ENCODE measurements at regions not wholly inside any gene's neighbourhood (a gene's known extent, or its start where the extent isn't known, plus 50 kb on each side); places are given as distances from the start of the nearest gene placed in this dataset.

GRCh38 chr9:515665-516064 is 301.0 kb downstream of the DOCK8 start:
- no peak for DNase-seq (ENCODE audit: low spot score)

DNA sequence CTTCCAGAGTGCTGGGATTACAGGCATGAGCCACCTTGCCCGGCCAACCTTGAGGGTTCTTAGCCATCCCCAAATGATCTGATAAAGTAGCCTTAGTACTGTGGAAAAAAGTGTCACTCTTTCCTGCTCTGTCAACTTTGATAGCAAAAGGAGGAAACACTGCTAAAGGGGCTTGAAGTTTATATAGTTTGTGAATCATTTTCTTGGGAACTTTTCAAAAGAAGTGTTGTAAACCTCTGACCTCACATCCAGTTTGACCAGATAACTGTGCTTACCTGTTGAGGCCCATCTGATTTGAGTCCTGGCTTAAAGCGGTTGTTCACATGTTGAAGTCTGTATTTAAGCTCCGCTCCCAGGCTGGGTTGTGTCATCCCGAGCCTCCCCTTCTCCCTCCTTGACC is 303.3 kb downstream of the DOCK8 start:
- no peak for DNase-seq (ENCODE audit: low spot score)

DNA sequence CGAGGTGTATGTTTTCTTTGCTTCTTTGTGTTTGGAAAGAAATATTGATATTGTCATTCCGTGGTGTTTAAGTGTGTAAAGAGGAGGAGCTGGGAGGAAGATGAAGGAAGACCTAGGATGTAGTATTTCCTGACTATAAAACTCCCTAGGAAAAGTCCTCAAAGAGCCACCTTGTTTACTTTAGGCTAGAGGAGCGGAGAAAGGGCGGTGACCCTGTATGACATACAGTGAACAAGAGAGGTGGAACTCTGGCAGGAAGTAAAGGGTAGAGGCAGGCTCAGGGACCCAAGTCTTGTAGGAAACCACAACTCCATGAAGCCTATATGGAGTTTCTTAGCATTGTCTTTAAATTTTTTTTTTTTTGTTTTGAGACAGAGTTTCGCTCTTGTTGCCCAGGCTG is 303.9 kb downstream of the DOCK8 start:
- DNase-seq (ENCODE audit: low spot score) = no peak

DNA sequence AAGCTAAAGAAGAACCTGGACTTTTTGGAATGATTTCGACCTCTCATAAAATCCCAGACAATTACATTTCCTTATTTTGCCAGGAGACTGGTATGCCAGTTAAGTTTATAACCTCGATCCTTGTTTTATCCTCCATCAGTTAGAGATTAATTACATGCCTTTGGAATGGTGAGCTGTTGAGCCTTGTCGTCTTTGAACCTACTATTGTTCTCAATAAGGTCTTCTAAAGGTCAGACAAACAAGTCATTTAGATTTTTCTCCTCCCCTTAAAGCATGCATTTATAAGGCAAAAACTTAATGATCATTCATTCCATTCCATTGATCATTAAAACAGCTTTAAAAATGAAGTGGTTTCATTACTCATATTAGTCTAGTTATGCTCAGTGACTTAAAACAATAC is 304.9 kb downstream of the DOCK8 start:
- DNase-seq (ENCODE audit: low spot score) = no peak

DNA sequence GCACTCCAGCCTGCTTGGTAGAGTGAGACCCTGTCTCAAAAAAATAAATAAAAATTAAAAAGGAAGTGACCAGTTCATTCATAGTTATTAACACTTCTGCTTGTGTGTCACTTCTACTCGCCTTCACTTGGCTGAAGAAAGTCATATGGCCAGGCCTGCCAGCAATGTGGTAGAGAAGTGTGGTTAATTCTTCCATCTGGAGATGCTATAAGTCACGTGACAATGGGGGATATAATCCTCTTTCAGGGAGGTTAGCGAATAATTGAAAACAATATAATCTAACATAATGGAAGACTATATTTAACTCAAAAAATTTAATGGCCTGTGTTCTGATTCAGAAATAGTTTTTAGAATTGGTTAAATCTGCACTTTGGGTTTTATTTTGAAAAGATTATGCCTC is 305.6 kb downstream of the DOCK8 start:
- no peak for DNase-seq (ENCODE audit: low spot score)

DNA sequence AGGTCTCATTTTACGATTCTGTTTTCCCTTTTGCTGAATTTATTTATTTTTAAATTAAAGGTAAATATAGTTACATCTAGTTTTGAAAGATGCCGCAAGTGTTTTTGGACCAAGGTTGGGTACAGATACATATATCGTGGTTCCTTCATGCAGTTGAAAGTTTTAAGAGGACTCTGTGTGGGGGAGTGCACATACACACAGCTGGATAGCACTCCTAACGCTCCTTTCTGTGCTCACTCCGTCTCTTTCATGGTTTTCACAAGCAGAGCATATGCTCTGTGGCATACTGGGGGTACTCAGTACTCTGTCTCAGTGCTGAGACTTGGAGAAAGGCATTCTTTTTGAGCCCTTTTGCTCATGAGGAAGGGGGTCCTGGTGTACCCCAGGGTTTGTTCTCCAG is 307.5 kb downstream of the DOCK8 start:
- DNase-seq (ENCODE audit: low spot score) = no peak

DNA sequence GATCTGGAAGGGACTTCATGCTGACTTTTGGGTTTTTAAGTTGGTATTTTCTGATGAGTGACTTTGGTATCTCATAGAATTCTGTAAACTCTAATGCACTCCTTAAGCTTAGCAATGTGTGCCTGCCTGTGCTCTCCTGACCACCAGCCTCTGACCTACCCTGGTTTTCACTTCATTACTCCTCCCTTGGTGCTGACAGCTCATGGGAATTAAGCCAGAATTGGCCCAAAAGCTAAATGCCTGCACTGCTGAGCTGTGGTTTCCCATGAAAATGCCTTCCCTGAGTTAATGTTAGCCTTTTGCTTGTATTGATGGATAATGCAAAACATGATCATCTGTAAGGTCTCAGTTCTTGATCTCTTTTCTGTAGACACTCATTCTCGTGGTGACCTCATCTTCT is 308.0 kb downstream of the DOCK8 start:
- peak; percentile 46 for DNase-seq (ENCODE audit: low spot score)

DNA sequence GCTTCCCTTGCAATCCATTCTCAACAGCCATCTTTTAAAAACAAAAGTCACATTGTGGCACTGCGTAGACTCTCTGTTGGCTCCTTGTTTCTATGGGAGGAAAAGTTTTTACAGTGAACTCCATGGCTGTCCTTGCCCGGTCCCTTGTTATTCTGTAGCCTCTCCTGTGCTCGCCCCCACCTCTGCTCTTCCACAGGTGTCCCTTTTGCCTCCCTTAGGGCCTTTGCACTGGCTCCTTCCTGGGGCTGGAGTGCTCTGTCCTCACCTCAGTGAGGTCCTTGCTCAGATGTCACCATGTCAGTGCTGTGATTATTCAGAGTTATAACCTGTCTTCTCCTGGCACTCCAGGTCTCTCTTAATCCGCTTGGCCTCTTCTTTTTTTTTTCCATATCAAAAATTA is 308.8 kb downstream of the DOCK8 start:
- DNase-seq (ENCODE audit: low spot score) = no peak

- DNase-seq (ENCODE audit: low spot score) = no peak
Measured at GRCh38 chr9:524008-524407, 309.3 kb downstream of the DOCK8 start.

DNA sequence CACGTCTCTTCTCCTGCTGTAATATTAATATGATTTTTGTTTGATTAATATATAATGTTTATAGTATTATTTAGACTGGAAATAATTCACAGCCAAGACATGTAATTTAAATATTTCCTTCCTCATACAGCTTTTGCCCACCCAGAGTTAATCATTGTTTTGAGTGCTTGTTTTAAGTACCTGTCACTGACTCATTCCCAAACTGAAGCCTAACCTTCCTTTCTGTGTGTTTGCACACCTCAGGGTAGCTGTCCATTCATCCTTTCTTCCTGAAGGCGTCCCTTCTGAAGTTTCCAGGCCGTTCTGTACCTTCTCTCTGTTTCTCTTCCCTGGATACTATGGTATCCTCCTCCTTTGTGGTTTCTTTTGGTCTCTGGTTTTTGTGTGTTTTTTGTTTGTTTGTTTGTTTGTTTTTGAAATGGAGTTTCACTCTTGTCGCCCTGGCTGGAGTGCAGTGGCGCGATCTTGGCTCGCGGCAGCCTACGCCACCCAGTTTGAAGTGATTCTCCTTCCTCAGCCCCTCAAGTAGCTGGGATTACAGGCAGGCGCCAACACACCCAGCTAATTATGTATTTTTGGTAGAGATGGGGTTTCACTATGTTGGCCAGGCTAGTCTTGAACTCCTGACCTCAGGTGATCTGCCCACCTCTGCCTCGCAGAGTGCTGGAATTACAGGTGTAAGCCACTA is 312.4 kb downstream of the DOCK8 start:
- no peak for DNase-seq (ENCODE audit: low spot score)

DNA sequence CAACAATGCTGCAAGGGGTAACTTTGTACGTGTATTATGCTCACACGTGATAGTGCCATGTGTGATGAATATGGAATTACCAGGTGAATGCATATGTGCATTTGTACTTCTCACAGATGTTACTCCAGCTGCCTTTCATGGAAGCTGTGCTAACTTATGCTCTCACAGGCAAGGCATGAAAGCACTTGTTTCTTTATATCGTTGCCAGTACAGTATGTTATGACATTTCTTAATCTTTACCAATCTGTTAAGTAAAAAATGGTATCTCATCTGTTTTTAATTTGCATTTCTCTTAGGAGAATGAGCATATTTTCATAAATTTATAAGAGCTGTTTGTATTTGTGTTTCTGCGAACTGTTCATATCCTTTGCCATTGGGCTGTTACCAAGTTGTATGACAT is 311.8 kb upstream of the DMRT1 start:
- no peak for DNase-seq (ENCODE audit: low spot score)

- peak; percentile 38 for DNase-seq (ENCODE audit: low spot score)
Measured at GRCh38 chr9:530681-531080, 310.8 kb upstream of the DMRT1 start.

DNA sequence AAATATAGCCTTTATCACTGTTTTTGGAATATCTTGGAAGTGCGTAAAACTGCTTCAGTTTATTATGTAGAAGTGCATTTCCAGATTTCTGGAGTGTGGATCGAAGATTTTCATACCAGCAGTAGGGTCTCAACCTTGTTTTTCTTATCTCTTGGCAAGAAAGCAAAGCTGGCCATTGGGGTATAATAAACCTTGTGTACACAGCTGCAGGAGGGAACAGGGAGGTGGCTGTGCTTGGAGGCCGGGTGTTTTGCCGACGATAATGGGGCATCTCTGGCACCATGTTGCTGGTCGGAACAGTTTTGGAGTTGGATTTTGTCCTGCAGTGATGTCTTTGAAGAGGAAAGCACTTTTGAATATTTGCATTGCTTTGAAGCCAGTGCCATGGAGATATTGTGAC is 308.8 kb upstream of the DMRT1 start:
- no peak for DNase-seq (ENCODE audit: low spot score)

DNA sequence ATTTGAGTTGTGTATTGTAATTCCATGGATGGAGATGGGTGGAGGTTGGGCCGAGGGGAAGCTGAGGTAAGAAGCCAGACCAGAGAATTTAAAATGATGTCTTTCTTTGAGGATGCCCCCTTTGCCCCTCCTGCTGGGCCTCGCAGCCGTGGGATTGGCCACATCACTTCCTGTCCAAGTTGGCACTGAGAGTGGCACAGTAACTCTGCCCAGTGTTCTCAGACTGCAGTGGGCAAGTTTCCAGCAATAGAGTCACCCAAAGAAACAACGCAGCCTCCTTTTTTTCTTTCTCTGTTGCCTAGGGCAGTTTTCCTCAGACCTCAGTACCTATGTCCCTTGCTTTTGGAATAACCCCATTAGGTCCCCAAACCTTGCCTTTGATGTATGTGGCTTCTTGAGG is 306.6 kb upstream of the DMRT1 start:
- no peak for DNase-seq (ENCODE audit: low spot score)

DNA sequence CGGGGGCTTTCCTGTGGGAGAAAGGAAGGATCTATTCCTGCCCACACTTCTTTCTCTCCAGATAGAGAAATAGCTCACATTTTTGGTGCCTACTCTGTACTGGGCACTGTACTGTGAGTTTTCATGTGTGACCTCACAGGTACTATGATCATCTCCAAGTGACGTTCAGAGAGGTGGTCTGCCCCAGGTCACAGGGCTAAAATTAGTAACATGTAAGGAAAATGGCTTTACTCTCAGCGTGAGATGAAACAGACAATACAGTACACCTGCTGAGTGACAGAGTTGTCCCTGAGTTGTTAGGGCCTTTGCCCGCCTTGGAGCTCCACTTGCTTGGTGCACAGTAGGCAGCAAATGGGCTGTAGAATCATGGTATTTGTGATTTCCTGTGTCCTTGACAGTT is 306.1 kb upstream of the DMRT1 start:
- no peak for DNase-seq (ENCODE audit: low spot score)

DNA sequence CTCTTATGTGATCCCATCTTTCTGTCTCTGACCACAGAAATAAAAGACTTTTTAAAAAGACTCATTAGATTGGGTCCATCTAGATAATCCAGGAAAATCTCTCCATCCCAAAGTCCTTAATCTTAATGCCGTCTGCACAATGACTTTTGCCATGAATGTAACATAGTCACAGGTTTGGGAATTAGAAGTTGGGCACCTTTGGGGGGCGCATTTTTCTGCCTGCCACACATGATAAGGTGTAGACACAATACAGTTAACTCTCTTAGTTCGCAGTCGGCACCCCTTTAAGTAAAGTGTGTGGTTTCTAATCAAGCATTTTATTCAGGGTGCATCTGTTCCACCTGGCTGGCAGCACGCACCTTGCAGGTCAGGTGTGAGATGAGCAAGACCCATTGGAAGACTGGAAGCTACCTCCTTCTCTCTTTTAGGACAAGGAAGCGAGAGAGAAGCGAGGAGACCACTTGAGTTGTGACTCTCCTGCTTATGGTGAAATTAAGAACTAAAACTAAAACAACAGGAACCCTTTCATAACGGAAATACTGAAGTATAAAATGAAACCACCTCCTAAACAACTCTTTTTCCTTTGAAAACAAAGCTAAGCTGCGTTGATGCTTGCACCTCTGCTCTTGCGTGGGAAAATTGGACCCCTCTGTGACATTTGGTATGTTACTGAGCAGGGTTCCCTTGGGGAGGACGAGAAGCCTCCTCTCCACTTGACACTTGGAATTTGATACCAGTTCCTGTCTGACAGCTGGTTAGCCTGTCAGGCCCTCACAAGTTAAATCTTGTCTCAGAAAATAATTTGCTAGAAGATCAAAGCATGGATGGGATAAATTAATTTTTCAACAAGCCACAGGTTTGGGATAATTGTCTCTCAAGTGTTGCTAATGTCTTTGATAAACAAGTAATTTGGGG is 304.6 kb upstream of the DMRT1 start:
- DNase-seq (ENCODE audit: low spot score) = peak; percentile 49

GRCh38 chr9:543478-543877 is 298.0 kb upstream of the DMRT1 start:
- DNase-seq (ENCODE audit: low spot score) = no peak

- DNase-seq (ENCODE audit: low spot score) = no peak
Measured at GRCh38 chr9:545480-545879, 296.0 kb upstream of the DMRT1 start.

- no peak for DNase-seq (ENCODE audit: low spot score)
Measured at GRCh38 chr9:546235-546634, 295.3 kb upstream of the DMRT1 start.

GRCh38 chr9:546797-547223 is 294.7 kb upstream of the DMRT1 start:
- DNase-seq (ENCODE audit: low spot score) = peak; percentile 79

DNA sequence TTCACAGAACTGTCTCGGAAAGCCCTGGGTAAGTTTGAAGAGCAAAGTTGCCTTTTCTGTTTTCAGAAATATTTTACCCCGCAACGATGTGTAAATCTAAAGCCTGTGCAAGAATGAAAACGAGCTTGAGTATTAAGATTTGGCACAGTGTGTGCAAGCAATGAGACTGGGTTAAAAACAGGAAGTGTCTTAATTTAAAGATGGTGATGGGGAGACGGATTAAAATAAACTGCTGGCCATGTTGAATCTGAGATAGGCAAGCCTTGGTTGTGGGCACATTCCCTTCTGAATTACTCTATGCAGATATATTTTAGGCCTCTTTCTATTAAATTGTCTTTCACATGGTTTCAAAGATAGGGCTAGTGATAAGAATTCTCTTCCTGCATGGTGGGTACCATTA is 294.2 kb upstream of the DMRT1 start:
- DNase-seq (ENCODE audit: low spot score) = no peak

DNA sequence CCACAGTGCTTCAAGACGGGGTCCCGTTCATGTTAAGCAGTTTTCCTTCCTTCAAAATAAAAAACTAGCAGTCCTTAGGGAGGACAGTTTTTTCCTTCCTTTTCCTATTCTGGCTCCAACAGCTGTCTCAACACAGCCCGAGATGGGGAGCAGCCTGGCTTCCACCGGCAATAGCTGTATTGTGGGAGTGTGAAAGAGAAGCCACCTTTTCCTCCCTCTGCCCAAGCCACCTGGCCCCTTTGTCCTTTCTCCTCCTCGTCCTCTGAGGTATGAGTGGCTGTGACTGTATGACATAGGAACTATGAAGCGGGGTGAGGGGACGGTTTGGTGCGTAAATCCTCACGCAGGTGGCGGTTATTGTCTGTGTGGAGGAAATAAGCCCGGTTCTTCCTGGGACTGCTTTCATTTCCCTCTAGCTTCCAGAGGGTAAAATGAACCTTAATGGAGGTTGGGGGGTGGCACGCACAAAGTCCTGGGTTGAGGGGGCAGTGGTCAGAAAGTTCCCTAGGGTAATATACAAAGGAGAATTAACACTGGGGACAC is 292.0 kb upstream of the DMRT1 start:
- DNase-seq (ENCODE audit: low spot score) = no peak

- DNase-seq (ENCODE audit: low spot score) = no peak
Measured at GRCh38 chr9:550333-550732, 291.2 kb upstream of the DMRT1 start.
